ENCODE measurements at regions not wholly inside any gene's neighbourhood (a gene's known extent, or its start where the extent isn't known, plus 50 kb on each side); places are given as distances from the start of the nearest gene placed in this dataset.

DNA sequence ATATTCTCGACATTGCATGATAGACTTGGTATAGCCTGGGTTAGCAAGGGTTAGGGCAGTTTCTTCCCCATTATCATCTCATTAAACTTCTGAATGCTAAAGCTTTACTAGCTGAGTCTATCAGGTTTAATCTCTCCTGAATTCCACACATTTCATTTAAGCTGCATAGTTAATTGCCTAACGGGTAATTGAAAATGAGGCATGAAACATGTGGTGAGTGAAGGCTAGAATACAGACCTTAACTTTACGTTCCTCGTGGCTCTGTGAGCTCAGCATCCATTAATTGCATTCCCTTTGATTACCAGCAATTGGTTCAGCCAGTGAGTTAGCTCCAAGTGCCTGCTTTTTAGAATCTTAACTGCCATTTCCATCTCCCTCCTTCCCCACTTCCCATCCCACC is 126.5 kb upstream of the MEX3C start:
- Histone ChIP-seq H3K9ac (ENCODE audit: control insufficient read depth, insufficient read depth, low read length) (no peak overlapping the region), H3K27ac (ENCODE audit: control insufficient read depth, insufficient read depth) (no peak overlapping the region), H3K36me3 (ENCODE audit: control insufficient read depth in 2 of 2, insufficient read depth in 2 of 2, low read length in 1 of 2) (no peaks in the 10 kb centered on the region), H4K20me1 (ENCODE audit: control insufficient read depth, insufficient read depth) (no peaks in the 10 kb centered on the region), H3K79me2 (ENCODE audit: control insufficient read depth, insufficient read depth, low read length) (no peaks in the 10 kb centered on the region), H3K27me3 (replicated peaks in 1 of 2; ENCODE audit: control insufficient read depth in 2 of 2, insufficient read depth in 2 of 2, low read length in 1 of 2) (no peaks in the 10 kb centered on the region), H2AFZ (ENCODE audit: control insufficient read depth, low read depth, low read length) (no peak overlapping the region), H3K9me3 (replicated peaks; ENCODE audit: control insufficient read depth, insufficient read depth, low read length) (no peaks in the 10 kb centered on the region), H3K4me1 (ENCODE audit: control insufficient read depth, insufficient read depth, low read length) (no peaks in the 10 kb centered on the region), H3K4me2 (ENCODE audit: control insufficient read depth, insufficient read depth) (no peak overlapping the region), H3K4me3 (no peak overlapping the region)
- ChIA-PET POLR2A (no interaction called here), SMC1A (ENCODE audit: uncharacterized antibody, unreplicated experiment) (interaction anchor here (0.5 to 1.0 kb wide), 2 partner anchors 26 to 49 kb away, joined by 3 read pairs; no protein-coding TSS in a partner anchor), RAD21 (ENCODE audit: unreplicated experiment) (no interaction called here), CTCF (no interaction called here)
- no peak for TF ChIP-seq ESRRA (IDR thresholded peaks at IDR 0.05; ENCODE audit: low read length)
- TF ChIP-seq NR2C2 (IDR thresholded peaks at IDR 0.05; ENCODE audit: borderline replicate concordance, control insufficient read depth, insufficient read length, low read depth), result no peak
- TF ChIP-seq NR2F1 (conservative IDR thresholded peaks at IDR 0.05), result no peak
- TF ChIP-seq EP300 (IDR thresholded peaks at IDR 0.05; ENCODE audit: borderline replicate concordance in 1 of 2, control insufficient read depth in 1 of 2, low read depth in 2 of 2, low read length in 2 of 2), result no peak
- TF ChIP-seq NR2C1 (IDR thresholded peaks at IDR 0.05), result no peak
- no peak for TF ChIP-seq MYC (IDR thresholded peaks at IDR 0.05; ENCODE audit: insufficient read depth, insufficient read length, insufficient replicate concordance, low read length, severe bottlenecking)
- no peak for TF ChIP-seq SRF (IDR thresholded peaks at IDR 0.05; ENCODE audit: low read depth in 2 of 2, low read length in 2 of 2)
- no peak for TF ChIP-seq NFXL1 (IDR thresholded peaks at IDR 0.05; ENCODE audit: borderline replicate concordance)
- TF ChIP-seq, protein P1, sequence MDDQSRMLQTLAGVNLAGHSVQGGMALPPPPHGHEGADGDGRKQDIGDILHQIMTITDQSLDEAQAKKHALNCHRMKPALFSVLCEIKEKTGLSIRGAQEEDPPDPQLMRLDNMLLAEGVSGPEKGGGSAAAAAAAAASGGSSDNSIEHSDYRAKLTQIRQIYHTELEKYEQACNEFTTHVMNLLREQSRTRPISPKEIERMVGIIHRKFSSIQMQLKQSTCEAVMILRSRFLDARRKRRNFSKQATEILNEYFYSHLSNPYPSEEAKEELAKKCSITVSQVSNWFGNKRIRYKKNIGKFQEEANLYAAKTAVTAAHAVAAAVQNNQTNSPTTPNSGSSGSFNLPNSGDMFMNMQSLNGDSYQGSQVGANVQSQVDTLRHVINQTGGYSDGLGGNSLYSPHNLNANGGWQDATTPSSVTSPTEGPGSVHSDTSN (IDR thresholded peaks at IDR 0.05; ENCODE audit: insufficient replicate concordance, low read depth, low read length), result no peak
- TF ChIP-seq, protein P2, sequence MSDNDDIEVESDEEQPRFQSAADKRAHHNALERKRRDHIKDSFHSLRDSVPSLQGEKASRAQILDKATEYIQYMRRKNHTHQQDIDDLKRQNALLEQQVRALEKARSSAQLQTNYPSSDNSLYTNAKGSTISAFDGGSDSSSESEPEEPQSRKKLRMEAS (IDR thresholded peaks at IDR 0.05; ENCODE audit: low read depth, low read length), result no peak
- TF ChIP-seq SREBF2 (IDR thresholded peaks at IDR 0.05; ENCODE audit: low read length), result no peak
- no peak for TF ChIP-seq NBN (IDR thresholded peaks at IDR 0.05)
- TF ChIP-seq ZNF622 (IDR thresholded peaks at IDR 0.05), result no peak
- no peak for TF ChIP-seq ZBED1 (IDR thresholded peaks at IDR 0.05; ENCODE audit: borderline replicate concordance)
- no peak for TF ChIP-seq JUNB (IDR thresholded peaks at IDR 0.05)
- no peak for TF ChIP-seq SP1 (IDR thresholded peaks at IDR 0.05; ENCODE audit: low read depth, low read length)
- TF ChIP-seq, protein P3, sequence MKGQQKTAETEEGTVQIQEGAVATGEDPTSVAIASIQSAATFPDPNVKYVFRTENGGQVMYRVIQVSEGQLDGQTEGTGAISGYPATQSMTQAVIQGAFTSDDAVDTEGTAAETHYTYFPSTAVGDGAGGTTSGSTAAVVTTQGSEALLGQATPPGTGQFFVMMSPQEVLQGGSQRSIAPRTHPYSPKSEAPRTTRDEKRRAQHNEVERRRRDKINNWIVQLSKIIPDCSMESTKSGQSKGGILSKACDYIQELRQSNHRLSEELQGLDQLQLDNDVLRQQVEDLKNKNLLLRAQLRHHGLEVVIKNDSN (IDR thresholded peaks at IDR 0.05; ENCODE audit: borderline replicate concordance, extremely low read length, insufficient read depth, low read depth, low read length), result no peak
- no peak for TF ChIP-seq CBX5 (IDR thresholded peaks at IDR 0.05; ENCODE audit: low read depth)
- ATAC-seq (no peak), FAIRE-seq (no peak), DNase-seq (ENCODE audit: low read depth, low spot score) (no peak)
- BruUV-seq (replicated peaks), result no TSS peak
- in situ Hi-C loops (cut with MboI) (no loop called here), intact Hi-C loops (cut with micrococcal nuclease; ENCODE audit: unreplicated experiment) (no loop called here)
- 22% methylated on average over 4 of the region's 4 CpGs for WGBS (ENCODE audit: insufficient coverage, insufficient replicate concordance, low lambda C conversion rate, missing lambda C conversion rate)

Measured in GM12878 (cell line).